Endothelial cell of umbilical vein (primary cell): ENCODE measurements at regions not wholly inside any gene's neighbourhood (a gene's known extent, or its start where the extent isn't known, plus 50 kb on each side); places are given as distances from the start of the nearest gene placed in this dataset.

Experiments used
- CTCF ChIP-seq, 2 donors: IDR thresholded peaks; 1 replicate in 1 of 2; 2 replicates in 1 of 2; pipeline ENCODE4 v1.5.1; 2011; ENCODE audit warnings: low read length in 2 of 2, mild to moderate bottlenecking in 2 of 2, moderate library complexity in 2 of 2, control low read depth in 1 of 2, inconsistent platforms in 1 of 2, low read depth in 1 of 2; ENCODE audit not compliant: insufficient read depth in 1 of 2; ENCODE audit errors: extremely low read depth in 1 of 2
- EZH2 ChIP-seq: IDR thresholded peaks from 2 replicates; pipeline ENCODE4 v1.6.1; 2012; ENCODE audit warnings: borderline replicate concordance, low read depth, mild to moderate bottlenecking, moderate library complexity, low read length, inconsistent platforms; ENCODE audit not compliant: severe bottlenecking
- GATA2 ChIP-seq: IDR thresholded peaks from 2 replicates; pipeline ENCODE4 v1.7.0; 2011; ENCODE audit warnings: low read depth, mild to moderate bottlenecking, moderate library complexity, mixed read lengths, low read length; ENCODE audit not compliant: insufficient read length, insufficient read depth
- MAX ChIP-seq: IDR thresholded peaks from 2 replicates; pipeline ENCODE4 v1.6.1; 2011; ENCODE audit not compliant: insufficient read depth, insufficient read length
- POLR2A ChIP-seq: IDR thresholded peaks from 2 replicates; pipeline ENCODE4 v1.6.1; 2012; ENCODE audit warnings: low read depth, mild to moderate bottlenecking, control low read depth, low read length
- POLR2AphosphoS5 ChIP-seq: IDR thresholded peaks from 2 replicates; pipeline ENCODE4 v1.6.1; 2012; ENCODE audit warnings: low read depth, mild to moderate bottlenecking, control low read depth, low read length, moderate library complexity; ENCODE audit not compliant: insufficient read depth

- TF ChIP-seq EZH2 (no peak), CTCF (IDR thresholded peaks at IDR 0.05; ENCODE audit: extremely low read depth in 1 of 2, insufficient read depth in 1 of 2, low read depth in 1 of 2, low read length in 2 of 2) (peak; percentile 13 to 21), POLR2A (no peak), MAX (no peak), POLR2AphosphoS5 (no peak), GATA2 (no peak)
Measured at GRCh38 chrX:7996414-7996813, 69.2 kb upstream of the PNPLA4 start.
